ENCODE measurements at regions not wholly inside any gene's neighbourhood (a gene's known extent, or its start where the extent isn't known, plus 50 kb on each side); places are given as distances from the start of the nearest gene placed in this dataset.

DNA sequence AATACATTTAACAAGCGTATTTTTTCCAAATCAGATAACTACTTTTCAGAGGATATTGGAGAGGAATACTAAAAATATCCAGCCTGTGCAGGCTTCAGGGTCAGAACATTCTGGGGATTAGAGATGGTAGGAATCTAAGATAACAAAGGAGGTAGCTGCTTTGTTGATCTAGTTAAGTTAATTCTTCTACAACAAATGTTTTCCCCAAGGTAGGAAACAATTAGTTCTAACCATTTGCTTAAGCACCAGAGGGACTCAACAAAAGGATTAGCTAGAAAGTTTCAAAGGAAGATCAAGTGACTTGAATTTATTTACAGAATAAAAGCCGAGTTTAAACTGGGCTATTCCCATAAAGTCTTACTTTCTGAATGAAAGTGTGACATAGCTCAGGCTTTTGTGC lies 524.2 kb downstream of the TMTC2 start:
- TF ChIP-seq POLR2A (IDR thresholded peaks at IDR 0.05), result no peak
- no peak for TF ChIP-seq CTCF (IDR thresholded peaks at IDR 0.05)
